Choroid plexus epithelial cell (primary cell): ENCODE measurements at regions not wholly inside any gene's neighbourhood (a gene's known extent, or its start where the extent isn't known, plus 50 kb on each side); places are given as distances from the start of the nearest gene placed in this dataset.
A peak's percentile ranks its signal among the peaks of the same experiment; 100 is the strongest.

Source experiments
- DNase-seq: peaks from one replicate; pipeline ENCODE4 v3.0.0-alpha.2; 2010; ENCODE audit warnings: low read depth
- H3K4me3 ChIP-seq: 2 replicates; pipeline ENCODE4 v1.5.1; 2011; ENCODE audit warnings: low read depth, mild to moderate bottlenecking, control low read depth, low read length, moderate library complexity
- CTCF ChIP-seq: conservative IDR thresholded peaks from 2 replicates; pipeline ENCODE4 v1.5.1; 2011; ENCODE audit warnings: low read depth, mild to moderate bottlenecking, control low read depth, inconsistent platforms, low read length, moderate library complexity

GRCh38 chr3:170753421-170754310 is 116.3 kb downstream of the RPL22L1 start:
- no peak for TF ChIP-seq CTCF
- peak; percentile 57 for DNase-seq
- H3K4me3 ChIP-seq = no peak overlapping the region

- no peak for TF ChIP-seq CTCF
- DNase-seq = no peak
- no peak overlapping the region for H3K4me3 ChIP-seq
Measured at GRCh38 chr3:170752571-170753155, 117.3 kb downstream of the RPL22L1 start.

GRCh38 chr3:170751899-170752293 is 118.1 kb downstream of the RPL22L1 start:
- H3K4me3 ChIP-seq = no peak overlapping the region
- no peak for TF ChIP-seq CTCF
- no peak for DNase-seq

- no peak overlapping the region for H3K4me3 ChIP-seq
- TF ChIP-seq CTCF = no peak
- peak; percentile 84 for DNase-seq
Measured at GRCh38 chr3:170751083-170751898, 118.7 kb downstream of the RPL22L1 start.

GRCh38 chr3:170750478-170750830 is 119.5 kb downstream of the RPL22L1 start:
- no peak for TF ChIP-seq CTCF
- no peak overlapping the region for H3K4me3 ChIP-seq
- no peak for DNase-seq

GRCh38 chr3:170749765-170750477 is 120.1 kb downstream of the RPL22L1 start:
- DNase-seq = no peak
- TF ChIP-seq CTCF = no peak

More at GRCh38 chr3:170749765-170750477, 120.1 kb downstream of the RPL22L1 start:
- no peak overlapping the region for H3K4me3 ChIP-seq
